ENCODE measurements at regions not wholly inside any gene's neighbourhood (a gene's known extent, or its start where the extent isn't known, plus 50 kb on each side); places are given as distances from the start of the nearest gene placed in this dataset.

DNA sequence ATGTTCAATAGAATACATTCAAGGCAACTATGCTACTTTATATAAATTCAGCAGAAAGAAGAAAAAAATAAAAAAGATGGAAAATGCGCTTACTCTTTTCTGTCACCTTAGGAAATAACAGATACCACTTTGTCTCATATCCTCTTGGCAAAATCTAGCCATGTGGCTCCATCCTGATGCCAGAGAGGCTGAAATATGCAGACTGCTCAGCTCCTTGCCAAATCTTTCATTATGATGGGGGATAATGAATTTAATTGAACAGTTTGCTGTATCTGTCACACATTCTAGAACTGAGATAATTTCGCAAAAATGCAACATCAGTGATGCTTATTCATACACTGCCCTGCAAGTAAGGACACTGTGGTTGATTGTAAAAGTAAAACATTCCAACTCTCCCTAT lies 1081.5 kb downstream of the PLOD2 start:
- Histone ChIP-seq H2BK12ac (ENCODE audit: insufficient read length, low read depth, low read length) (no peak overlapping the region), H4K8ac (replicated peaks; ENCODE audit: insufficient read length, low read depth, low read length) (no peak overlapping the region), H2BK20ac (ENCODE audit: low read depth, low read length, poor library complexity, severe bottlenecking) (no peak overlapping the region), H3K18ac (ENCODE audit: insufficient read length, low read depth, low read length) (no peak overlapping the region), H3K9me3 (ENCODE audit: control insufficient read depth, low read depth, low read length) (no peaks in the 10 kb centered on the region), H3K56ac (ENCODE audit: insufficient read length, low read depth, low read length) (no peak overlapping the region), H3K79me2 (ENCODE audit: insufficient read depth, low read length) (no peaks in the 10 kb centered on the region), H3K4ac (ENCODE audit: low read depth, low read length) (no peak overlapping the region), H4K5ac (ENCODE audit: insufficient read length, low read depth, low read length) (no peak overlapping the region), H3K4me2 (ENCODE audit: insufficient read depth, insufficient read length, low read length) (no peak overlapping the region), H2BK15ac (ENCODE audit: low read depth, low read length) (no peak overlapping the region), H3K4me1 (ENCODE audit: insufficient read depth, low read length) (no peaks in the 10 kb centered on the region), H3K23ac (ENCODE audit: insufficient read length, low read depth, low read length) (no peak overlapping the region), H2BK5ac (ENCODE audit: insufficient read length, low read length) (no peak overlapping the region), H3K27me3 (ENCODE audit: insufficient read depth, low read length) (no peaks in the 10 kb centered on the region), H2AK5ac (ENCODE audit: insufficient read length, low read length) (no peak overlapping the region), H2BK120ac (ENCODE audit: low read depth, low read length, poor library complexity, severe bottlenecking) (no peak overlapping the region), H3K14ac (ENCODE audit: insufficient read depth, low read length) (no peak overlapping the region), H2AFZ (ENCODE audit: low read length) (no peak overlapping the region), H3K27ac (ENCODE audit: insufficient read length, low read depth, low read length) (no peak overlapping the region), H4K91ac (ENCODE audit: insufficient read length, low read depth, low read length) (no peak overlapping the region), H3K9ac (ENCODE audit: extremely low read depth, insufficient read length, low read length) (no peak overlapping the region), H3K23me2 (ENCODE audit: insufficient read length, low read depth, low read length, poor library complexity, severe bottlenecking) (no peaks in the 10 kb centered on the region), H3K79me1 (ENCODE audit: insufficient read depth, low read depth, low read length, poor library complexity, severe bottlenecking) (no peaks in the 10 kb centered on the region), H4K20me1 (ENCODE audit: control insufficient read depth, insufficient read depth, insufficient read length) (no peaks in the 10 kb centered on the region), H3T11ph (ENCODE audit: low read length) (no peak overlapping the region)
- peaks cover 0 to under 1% (median 0%) of the 10 kb centered on the region in 3 experiments; a peak in 2 of 7 replicates for H3K36me3 Mint-ChIP-seq (ENCODE audit: insufficient read depth in 1 of 3, low read depth in 3 of 3)
- no peaks in the 10 kb centered on the region for H3K4me1 Mint-ChIP-seq
- no peaks in the 10 kb centered on the region for H3K27me3 Mint-ChIP-seq (ENCODE audit: low read depth)
- no CpG with 5 or more reads among the region's 2 CpGs for WGBS (ENCODE audit: extremely low coverage, insufficient read length, low lambda C conversion rate)
- no peak for DNase-seq
- no peak overlapping the region for H3K4me3 Mint-ChIP-seq
- TF ChIP-seq, protein P1, sequence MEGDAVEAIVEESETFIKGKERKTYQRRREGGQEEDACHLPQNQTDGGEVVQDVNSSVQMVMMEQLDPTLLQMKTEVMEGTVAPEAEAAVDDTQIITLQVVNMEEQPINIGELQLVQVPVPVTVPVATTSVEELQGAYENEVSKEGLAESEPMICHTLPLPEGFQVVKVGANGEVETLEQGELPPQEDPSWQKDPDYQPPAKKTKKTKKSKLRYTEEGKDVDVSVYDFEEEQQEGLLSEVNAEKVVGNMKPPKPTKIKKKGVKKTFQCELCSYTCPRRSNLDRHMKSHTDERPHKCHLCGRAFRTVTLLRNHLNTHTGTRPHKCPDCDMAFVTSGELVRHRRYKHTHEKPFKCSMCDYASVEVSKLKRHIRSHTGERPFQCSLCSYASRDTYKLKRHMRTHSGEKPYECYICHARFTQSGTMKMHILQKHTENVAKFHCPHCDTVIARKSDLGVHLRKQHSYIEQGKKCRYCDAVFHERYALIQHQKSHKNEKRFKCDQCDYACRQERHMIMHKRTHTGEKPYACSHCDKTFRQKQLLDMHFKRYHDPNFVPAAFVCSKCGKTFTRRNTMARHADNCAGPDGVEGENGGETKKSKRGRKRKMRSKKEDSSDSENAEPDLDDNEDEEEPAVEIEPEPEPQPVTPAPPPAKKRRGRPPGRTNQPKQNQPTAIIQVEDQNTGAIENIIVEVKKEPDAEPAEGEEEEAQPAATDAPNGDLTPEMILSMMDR (conservative IDR thresholded peaks at IDR 0.05), result no peak
- H3K9me3 Mint-ChIP-seq, result no peaks in the 10 kb centered on the region
- no peak overlapping the region for H3K27ac Mint-ChIP-seq

Data from H9 (cell line).